ENCODE measurements at regions not wholly inside any gene's neighbourhood (a gene's known extent, or its start where the extent isn't known, plus 50 kb on each side); places are given as distances from the start of the nearest gene placed in this dataset.

DNA sequence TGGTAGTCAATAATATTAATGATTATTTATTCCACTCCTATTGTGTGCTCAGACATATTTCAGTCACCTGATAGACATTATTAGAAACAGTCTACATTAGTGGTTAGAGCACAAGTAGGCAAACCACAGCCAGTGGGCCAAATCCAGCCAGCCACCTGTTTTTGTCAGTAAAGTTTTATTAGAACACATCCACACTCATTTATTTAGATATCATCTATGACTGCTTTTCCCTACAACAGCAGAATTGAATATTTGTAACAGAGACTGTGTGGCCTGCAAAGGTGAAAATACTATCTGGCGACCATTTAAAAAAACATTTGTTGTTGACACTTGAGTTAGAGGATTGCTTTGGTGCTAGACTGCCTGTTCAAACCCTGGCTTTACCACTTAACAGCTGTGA, 220.0 kb upstream of the ZFP64 start:
- no peak for ATAC-seq (replicated peaks)
- Mint-ChIP-seq H3K9me3 (peaks cover 8% of the 10 kb centered on the region), H3K27ac (no peak overlapping the region), H3K27me3 (no peaks in the 10 kb centered on the region), H3K4me1 (peaks cover 31% of the 10 kb centered on the region), H3K4me3 (no peak overlapping the region), H3K36me3 (ENCODE audit: low read depth) (no peaks in the 10 kb centered on the region)

- Mint-ChIP-seq H3K36me3 (ENCODE audit: low read depth) (no peaks in the 10 kb centered on the region), H3K27me3 (no peaks in the 10 kb centered on the region), H3K9me3 (peaks cover 12% of the 10 kb centered on the region), H3K4me3 (peak overlapping the region; percentile 81), H3K27ac (peak overlapping the region; percentile 96), H3K4me1 (peaks cover 40% of the 10 kb centered on the region)
- peak; percentile 28 for ATAC-seq (replicated peaks)
These were observed 219.2 kb upstream of the ZFP64 start for GRCh38 chr20:52410731-52411234.

DNA sequence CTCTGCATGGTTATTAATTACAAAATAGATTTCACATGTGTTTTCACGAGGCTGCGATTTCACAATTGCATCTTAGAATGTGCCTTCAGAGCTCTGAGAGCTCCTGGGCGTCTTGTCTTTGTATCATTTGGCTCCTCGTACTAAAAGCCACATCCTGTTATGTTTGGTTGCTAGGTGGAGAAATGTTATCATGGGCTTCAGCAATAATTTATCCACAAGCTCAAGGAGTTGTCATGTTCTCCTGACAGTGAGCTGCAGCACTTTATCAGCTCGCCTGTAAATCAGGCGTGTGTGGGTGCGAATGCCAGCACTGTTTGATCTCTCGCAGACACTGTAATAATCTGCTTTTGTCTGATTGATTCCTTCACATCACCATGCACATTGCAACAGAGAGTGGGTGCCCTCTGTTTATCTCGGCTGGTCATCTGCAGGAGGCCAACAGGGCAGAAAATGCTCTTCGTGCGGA, 218.6 kb upstream of the ZFP64 start:
- Mint-ChIP-seq H3K4me1 (peaks cover 41% of the 10 kb centered on the region), H3K36me3 (ENCODE audit: low read depth) (no peaks in the 10 kb centered on the region), H3K27me3 (no peaks in the 10 kb centered on the region), H3K27ac (peak overlapping the region; percentile 96), H3K4me3 (peak overlapping the region; percentile 81), H3K9me3 (peaks cover 12% of the 10 kb centered on the region)
- peak; percentile 73 for ATAC-seq (replicated peaks)

- ATAC-seq (replicated peaks), result no peak
- peak overlapping the region; percentile 55 for H3K4me3 Mint-ChIP-seq
These were observed 214.4 kb upstream of the ZFP64 start for GRCh38 chr20:52405986-52406385.

GRCh38 chr20:52405417-52405816, 213.8 kb upstream of the ZFP64 start:
- H3K4me3 Mint-ChIP-seq, result peak overlapping the region; percentile 55
- ATAC-seq (replicated peaks), result peak; percentile 78
- H3K4me1 Mint-ChIP-seq, result peaks cover 50% of the 10 kb centered on the region
- H3K36me3 Mint-ChIP-seq (ENCODE audit: low read depth), result no peaks in the 10 kb centered on the region
- H3K27me3 Mint-ChIP-seq, result no peaks in the 10 kb centered on the region
- peak overlapping the region; percentile 88 for H3K27ac Mint-ChIP-seq
- H3K9me3 Mint-ChIP-seq, result peaks cover 18% of the 10 kb centered on the region

More at GRCh38 chr20:52405986-52406385, 214.4 kb upstream of the ZFP64 start:
- peak overlapping the region; percentile 88 for H3K27ac Mint-ChIP-seq
- peaks cover 55% of the 10 kb centered on the region for H3K4me1 Mint-ChIP-seq
- H3K27me3 Mint-ChIP-seq, result no peaks in the 10 kb centered on the region
- no peaks in the 10 kb centered on the region for H3K36me3 Mint-ChIP-seq (ENCODE audit: low read depth)
- peaks cover 18% of the 10 kb centered on the region for H3K9me3 Mint-ChIP-seq

DNA sequence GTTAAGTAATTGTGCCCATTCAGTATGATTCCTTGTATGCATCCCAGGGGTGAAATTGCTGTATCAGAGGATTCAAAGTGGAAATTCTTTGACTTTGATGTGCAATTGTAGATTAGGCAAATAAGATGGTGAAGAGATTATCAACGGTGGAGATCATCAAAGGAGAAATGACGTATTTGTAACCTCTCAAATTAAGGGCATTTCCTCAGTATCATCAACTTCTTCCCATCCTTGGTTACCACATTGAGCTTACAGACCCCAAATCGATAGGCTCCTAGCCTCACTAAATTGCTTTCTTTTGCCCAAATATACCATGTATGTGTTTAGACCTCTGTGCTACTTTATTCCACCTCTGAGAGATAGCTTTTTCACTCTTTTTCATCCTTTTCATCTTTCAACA, 213.1 kb upstream of the ZFP64 start:
- no peaks in the 10 kb centered on the region for H3K27me3 Mint-ChIP-seq
- no peak for ATAC-seq (replicated peaks)
- H3K4me1 Mint-ChIP-seq, result peaks cover 44% of the 10 kb centered on the region
- no peaks in the 10 kb centered on the region for H3K36me3 Mint-ChIP-seq (ENCODE audit: low read depth)
- peak overlapping the region; percentile 88 for H3K27ac Mint-ChIP-seq
- H3K4me3 Mint-ChIP-seq, result peak overlapping the region; percentile 55
- H3K9me3 Mint-ChIP-seq, result peaks cover 18% of the 10 kb centered on the region

GRCh38 chr20:52402950-52403349, 211.4 kb upstream of the ZFP64 start:
- Mint-ChIP-seq H3K4me1 (peaks cover 48% of the 10 kb centered on the region), H3K27ac (peak overlapping the region; percentile 62), H3K36me3 (ENCODE audit: low read depth) (no peaks in the 10 kb centered on the region), H3K9me3 (peaks cover 18% of the 10 kb centered on the region), H3K27me3 (no peaks in the 10 kb centered on the region), H3K4me3 (peak overlapping the region; percentile 41)
- ATAC-seq (replicated peaks), result peak; percentile 64

GRCh38 chr20:52402514-52402913, 210.9 kb upstream of the ZFP64 start:
- Mint-ChIP-seq H3K27ac (peak overlapping the region; percentile 62), H3K9me3 (peaks cover 18% of the 10 kb centered on the region), H3K36me3 (ENCODE audit: low read depth) (no peaks in the 10 kb centered on the region), H3K27me3 (no peaks in the 10 kb centered on the region), H3K4me1 (peaks cover 48% of the 10 kb centered on the region), H3K4me3 (peak overlapping the region; percentile 41)
- ATAC-seq (replicated peaks), result no peak

DNA sequence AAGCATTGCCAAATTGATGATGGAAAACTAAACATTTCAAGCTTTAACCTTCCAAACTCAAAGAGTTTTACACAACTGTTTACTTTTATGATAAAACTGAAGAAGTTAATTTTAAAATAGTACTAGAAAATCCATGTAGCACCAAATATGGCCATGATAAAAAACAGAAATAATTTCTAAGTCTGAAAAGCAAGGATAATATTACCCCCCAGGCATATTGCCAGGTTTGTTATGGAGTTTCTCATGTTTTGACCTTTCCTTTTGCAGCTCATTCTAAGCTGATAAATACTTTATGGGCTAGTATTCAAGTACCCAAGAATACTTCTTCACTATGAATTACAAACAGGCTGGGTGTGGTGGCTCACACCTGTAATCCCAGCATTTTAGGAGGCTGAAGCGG, 209.9 kb upstream of the ZFP64 start:
- Mint-ChIP-seq H3K27ac (no peak overlapping the region), H3K27me3 (no peaks in the 10 kb centered on the region), H3K4me3 (no peak overlapping the region), H3K36me3 (ENCODE audit: low read depth) (no peaks in the 10 kb centered on the region), H3K4me1 (peaks cover 37% of the 10 kb centered on the region), H3K9me3 (peaks cover 8% of the 10 kb centered on the region)
- no peak for ATAC-seq (replicated peaks)

- Mint-ChIP-seq H3K27me3 (no peaks in the 10 kb centered on the region), H3K4me1 (peaks cover 19% of the 10 kb centered on the region), H3K4me3 (no peak overlapping the region), H3K9me3 (peaks cover 5% of the 10 kb centered on the region), H3K36me3 (ENCODE audit: low read depth) (no peaks in the 10 kb centered on the region), H3K27ac (no peak overlapping the region)
- no peak for ATAC-seq (replicated peaks)
These were observed 207.8 kb upstream of the ZFP64 start for GRCh38 chr20:52399352-52399751.

DNA sequence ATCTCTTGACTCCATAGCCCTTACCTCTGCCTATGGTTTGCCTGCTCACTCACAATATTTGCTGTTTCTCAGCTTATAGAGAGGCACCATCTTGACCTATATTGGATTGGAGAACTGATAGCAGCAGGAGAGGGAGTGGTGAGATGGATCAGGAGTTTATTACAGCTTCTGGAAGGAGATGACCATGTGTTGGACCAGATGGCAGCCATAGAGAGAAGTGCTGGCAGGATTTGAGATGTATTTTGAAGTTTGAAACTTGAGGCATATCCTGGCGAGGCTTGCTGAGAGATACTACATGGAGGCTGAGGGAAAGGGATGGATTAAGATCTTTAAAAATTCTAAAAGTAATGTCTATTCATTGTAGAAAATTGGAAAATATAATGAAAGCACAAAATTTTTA, 198.0 kb upstream of the ZFP64 start:
- no peaks in the 10 kb centered on the region for H3K27me3 Mint-ChIP-seq
- H3K27ac Mint-ChIP-seq, result no peak overlapping the region
- ATAC-seq (replicated peaks), result no peak
- no peaks in the 10 kb centered on the region for H3K4me1 Mint-ChIP-seq
- no peak overlapping the region for H3K4me3 Mint-ChIP-seq
- H3K9me3 Mint-ChIP-seq, result no peaks in the 10 kb centered on the region
- no peaks in the 10 kb centered on the region for H3K36me3 Mint-ChIP-seq (ENCODE audit: low read depth)

DNA sequence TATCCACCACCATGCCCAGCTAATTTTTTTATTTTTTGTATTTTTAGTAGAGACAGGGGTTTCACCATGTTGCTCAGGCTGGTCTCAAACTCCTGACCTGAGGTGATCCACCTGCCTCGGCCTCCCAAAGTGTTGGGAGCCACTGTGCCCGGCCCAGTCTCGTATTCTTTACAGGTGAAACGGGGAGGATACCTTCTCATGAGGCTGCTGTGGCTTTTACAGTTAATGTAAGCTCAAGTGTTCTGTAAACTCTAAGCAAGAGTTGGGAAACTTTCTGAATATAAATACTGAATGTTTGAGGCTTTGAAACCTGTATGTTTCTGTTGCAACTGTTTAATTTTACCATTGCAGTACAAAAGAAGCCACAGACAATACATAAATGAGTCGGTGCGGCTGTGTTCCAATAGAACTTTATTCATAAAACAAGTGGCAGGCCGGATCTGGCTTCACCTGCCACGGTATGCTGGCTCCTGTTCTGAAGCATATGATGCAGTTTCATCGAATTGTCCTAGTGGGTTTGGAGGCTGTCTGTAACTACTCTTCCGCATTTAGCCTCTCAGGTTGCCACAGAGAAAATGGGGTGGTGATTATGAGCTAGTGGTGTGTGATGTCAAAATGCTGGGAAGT, 192.5 kb upstream of the ZFP64 start:
- Mint-ChIP-seq H3K27ac (peak overlapping the region; percentile 62), H3K36me3 (ENCODE audit: low read depth) (no peaks in the 10 kb centered on the region), H3K4me3 (peak overlapping the region; percentile 28), H3K9me3 (peaks cover 3% of the 10 kb centered on the region), H3K4me1 (peaks cover 5% of the 10 kb centered on the region), H3K27me3 (no peaks in the 10 kb centered on the region)
- ATAC-seq (replicated peaks), result peak; percentile 84

DNA sequence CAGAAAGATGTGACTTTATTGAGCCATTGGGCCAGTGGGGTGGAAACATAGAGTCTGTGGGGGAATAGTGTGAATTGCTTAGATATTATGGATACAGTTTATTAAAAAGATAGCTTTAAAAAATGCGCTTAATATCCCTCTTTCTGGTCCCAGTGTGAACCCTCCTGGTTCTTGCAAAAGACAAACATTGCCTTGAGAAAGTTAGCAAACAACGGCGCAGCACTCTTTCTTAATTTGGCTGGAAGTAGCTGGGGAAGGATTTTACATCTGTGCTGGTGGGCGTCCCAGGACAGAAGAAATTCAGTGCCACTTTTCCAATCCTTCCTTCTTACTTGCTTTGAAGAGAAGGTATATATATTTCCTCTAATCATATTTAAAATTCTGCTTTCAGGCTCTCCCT, 191.4 kb upstream of the ZFP64 start:
- Mint-ChIP-seq H3K36me3 (ENCODE audit: low read depth) (no peaks in the 10 kb centered on the region), H3K27ac (no peak overlapping the region), H3K4me1 (peaks cover 5% of the 10 kb centered on the region), H3K9me3 (peaks cover 3% of the 10 kb centered on the region), H3K27me3 (no peaks in the 10 kb centered on the region), H3K4me3 (no peak overlapping the region)
- no peak for ATAC-seq (replicated peaks)

DNA sequence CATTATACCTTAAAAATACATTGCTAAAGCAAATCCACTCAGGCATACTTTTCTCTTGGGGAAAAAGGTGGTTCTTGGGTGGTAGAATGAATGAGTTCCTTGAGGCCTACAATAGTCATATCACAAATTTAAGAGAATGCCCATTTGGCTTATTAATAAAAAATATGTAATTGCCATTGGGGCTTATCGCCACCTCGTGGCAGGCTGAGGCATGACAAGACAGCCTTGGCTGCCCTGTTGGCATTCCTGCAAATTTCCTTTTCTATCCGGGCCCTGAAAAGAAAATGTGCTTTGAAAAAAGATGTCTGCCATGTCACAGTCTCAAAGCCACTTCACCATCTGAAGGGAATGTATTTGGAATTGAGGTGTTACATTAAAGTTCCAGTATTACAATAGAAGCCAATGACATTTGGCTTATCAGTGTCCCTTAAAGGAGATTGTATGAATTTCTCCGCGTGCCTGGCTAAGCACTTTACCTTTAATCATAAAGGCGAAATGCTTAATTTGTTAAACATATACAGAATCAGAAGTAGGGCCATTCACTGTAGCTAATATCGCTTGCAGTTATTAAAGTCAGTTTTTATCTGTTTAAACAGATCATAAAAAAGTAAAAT, 188.3 kb upstream of the ZFP64 start:
- Mint-ChIP-seq H3K27ac (no peak overlapping the region), H3K4me1 (peaks cover 5% of the 10 kb centered on the region), H3K36me3 (ENCODE audit: low read depth) (no peaks in the 10 kb centered on the region), H3K9me3 (peaks cover 6% of the 10 kb centered on the region), H3K4me3 (no peak overlapping the region), H3K27me3 (no peaks in the 10 kb centered on the region)
- ATAC-seq (replicated peaks), result no peak

DNA sequence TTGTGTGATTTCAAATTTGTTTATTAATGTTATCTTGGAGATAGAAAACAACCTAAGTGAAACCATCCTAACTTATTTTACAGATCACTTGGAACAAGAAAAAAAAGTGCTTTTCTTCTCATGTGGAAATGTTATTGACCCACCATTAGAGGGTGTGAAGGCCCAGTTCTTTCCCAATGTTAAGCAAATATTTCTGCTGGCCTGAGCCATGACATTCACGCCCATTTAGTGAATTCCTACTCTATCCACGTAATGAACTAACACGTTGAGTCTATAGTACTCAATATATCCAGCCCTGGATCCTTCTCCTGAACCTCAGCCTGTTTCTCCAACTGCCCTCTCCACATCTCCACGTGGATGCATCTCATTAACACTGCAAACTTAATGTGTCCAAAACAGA, 180.6 kb upstream of the ZFP64 start:
- H3K27ac Mint-ChIP-seq, result no peak overlapping the region
- peaks cover 3% of the 10 kb centered on the region for H3K9me3 Mint-ChIP-seq
- H3K4me1 Mint-ChIP-seq, result no peaks in the 10 kb centered on the region
- H3K27me3 Mint-ChIP-seq, result no peaks in the 10 kb centered on the region
- H3K36me3 Mint-ChIP-seq (ENCODE audit: low read depth), result no peaks in the 10 kb centered on the region
- H3K4me3 Mint-ChIP-seq, result no peak overlapping the region
- no peak for ATAC-seq (replicated peaks)
